GM12878 (cell line): ENCODE measurements at regions not wholly inside any gene's neighbourhood (a gene's known extent, or its start where the extent isn't known, plus 50 kb on each side); places are given as distances from the start of the nearest gene placed in this dataset.

ENCODE experiments used
- ATAC-seq: fragments of 200-7000 bp; cut with Tn5 transposase; 3 replicates; pipeline ENCODE4 v1.9.1; 2020; ENCODE audit warnings: mild to moderate bottlenecking, moderate library complexity
- BruUV-seq: library from RNA; stranded (reverse); fragments of 400-500 nt; replicated peaks from 2 replicates; lab custom pipeline; 2021; lab: Mats Ljungman, UMichigan
- CTCF ChIA-PET: fragments of 300-600 bp; sonication (Branson Sonifier 250); formaldehyde crosslinking; extraction: SDS; loops from one replicate; lab custom pipeline; 2021; ENCODE audit warnings: inconsistent platforms; lab: Yijun Ruan, JAX
- POLR2A ChIA-PET: fragments of 350-600 bp; formaldehyde crosslinking; extraction: SDS; loops from one replicate; lab custom pipeline; 2021; ENCODE audit warnings: inconsistent platforms; lab: Charles Lee
- RAD21 ChIA-PET: fragments of 300-600 bp; sonication (Branson Sonifier 250); formaldehyde crosslinking; loops from one replicate; lab custom pipeline; 2023; ENCODE audit warnings: antibody characterized with exemption; ENCODE audit not compliant: unreplicated experiment; lab: Charles Lee
- SMC1A ChIA-PET: fragments of 300-600 bp; sonication (Branson Sonifier 250); formaldehyde crosslinking; loops from one replicate; lab custom pipeline; 2023; ENCODE audit not compliant: unreplicated experiment, uncharacterized antibody; lab: Charles Lee
- DNase-seq: peaks from one replicate; pipeline ENCODE4 v3.0.0-alpha.2; 2011; ENCODE audit warnings: low read depth, low spot score
- FAIRE-seq: peaks from 3 replicates; lab custom pipeline; 2011; peaks lifted over from hg19 to GRCh38; lab: Jason Lieb, UNC
- H2AFZ ChIP-seq: 2 replicates; pipeline ENCODE4 v1.6.0; 2011; ENCODE audit warnings: low read depth, low read length, control low read depth; ENCODE audit not compliant: control insufficient read depth
- H3K27ac ChIP-seq: 2 replicates; pipeline ENCODE4 v1.5.1; 2011; ENCODE audit warnings: control low read depth; ENCODE audit not compliant: control insufficient read depth, insufficient read depth
- H3K27me3 ChIP-seq, 2 experiments: replicated peaks in 1 of 2; 2 replicates each; pipeline versions ENCODE4 v1.6.0 to v1.6.1; 2011; ENCODE audit warnings: low read length in 1 of 2; ENCODE audit not compliant: control insufficient read depth in 2 of 2, insufficient read depth in 2 of 2
- H3K36me3 ChIP-seq, 2 experiments: 2 replicates each; pipeline ENCODE4 v1.5.1; 2011; ENCODE audit warnings: low read length in 1 of 2; ENCODE audit not compliant: control insufficient read depth in 2 of 2, insufficient read depth in 2 of 2
- H3K4me1 ChIP-seq: 2 replicates; pipeline ENCODE4 v1.6.1; 2011; ENCODE audit warnings: mild to moderate bottlenecking, low read length, moderate library complexity, mixed read lengths; ENCODE audit not compliant: control insufficient read depth, insufficient read depth
- H3K4me2 ChIP-seq: 2 replicates; pipeline ENCODE4 v1.6.0; 2011; ENCODE audit warnings: control low read depth; ENCODE audit not compliant: control insufficient read depth, insufficient read depth
- H3K4me3 ChIP-seq: fragments of 200-600 bp; sonication (generic); 2 replicates; pipeline ENCODE4 v1.5.1; 2016
- H3K79me2 ChIP-seq: 2 replicates; pipeline ENCODE4 v1.6.0; 2011; ENCODE audit warnings: low read length; ENCODE audit not compliant: control insufficient read depth, insufficient read depth
- H3K9ac ChIP-seq: 2 replicates; pipeline ENCODE4 v1.8.0; 2011; ENCODE audit warnings: low read length, control low read depth, mixed read lengths; ENCODE audit not compliant: control insufficient read depth, insufficient read depth
- H3K9me3 ChIP-seq: replicated peaks from 3 replicates; pipeline ENCODE4 v1.5.1; 2011; ENCODE audit warnings: mild to moderate bottlenecking, low read length; ENCODE audit not compliant: control insufficient read depth, insufficient read depth
- H4K20me1 ChIP-seq: 2 replicates; pipeline ENCODE4 v1.6.0; 2011; ENCODE audit not compliant: control insufficient read depth, insufficient read depth
- ASH2L ChIP-seq: fragments of 300-600, 200-600 bp; sonication (generic); IDR thresholded peaks from 2 replicates; pipeline ENCODE4 v1.6.1; 2017; ENCODE audit warnings: low read depth, mild to moderate bottlenecking, borderline replicate concordance
- BACH1 ChIP-seq: fragments of 450-650 bp; IDR thresholded peaks from 2 replicates; pipeline ENCODE4 v1.6.1; 2017; ENCODE audit warnings: mild to moderate bottlenecking, borderline replicate concordance
- MTA2 ChIP-seq: fragments of 450-650 bp; IDR thresholded peaks from 2 replicates; pipeline ENCODE4 v1.6.1; 2016; ENCODE audit warnings: low read depth, mild to moderate bottlenecking, moderate library complexity
- RCOR1 ChIP-seq: conservative IDR thresholded peaks from 2 replicates; pipeline ENCODE4 v1.6.1; 2012; ENCODE audit warnings: low read depth, low read length, improper control_type of control experiment
- RFX5 ChIP-seq: IDR thresholded peaks from 2 replicates; pipeline ENCODE4 v1.6.1; 2011; ENCODE audit warnings: low read depth, low read length, improper control_type of control experiment
- SP1 ChIP-seq: IDR thresholded peaks from one replicate; pipeline ENCODE4 v1.6.1; 2011; ENCODE audit warnings: low read depth, low read length
- SPI1 ChIP-seq: IDR thresholded peaks from 2 replicates; pipeline ENCODE4 v1.6.1; 2011; ENCODE audit warnings: low read depth, mild to moderate bottlenecking, low read length, moderate library complexity, borderline replicate concordance; ENCODE audit not compliant: insufficient read depth
- TCF7 ChIP-seq: IDR thresholded peaks from 2 replicates; pipeline ENCODE4 v1.6.1; 2014; ENCODE audit warnings: antibody characterized with exemption, borderline replicate concordance
- WGBS: methylation state at CpG from one replicate; pipeline ENCODE4 v1.1.6; 2016; ENCODE audit warnings: low lambda C conversion rate; ENCODE audit not compliant: insufficient replicate concordance, insufficient coverage; ENCODE audit errors: missing lambda C conversion rate; 5-methylcytosine and 5-hydroxymethylcytosine counted together
- in situ Hi-C: fragments of 300-500 bp; cut with MboI; formaldehyde crosslinking; loops from 9 replicates; pipeline ENCODE4 v1.14.3; 2018; ENCODE audit warnings: mixed read lengths
- intact Hi-C: fragments of 100-400 bp; cut with micrococcal nuclease; formaldehyde crosslinking; loops from one replicate; pipeline ENCODE4 v1.14.2; 2022; ENCODE audit not compliant: unreplicated experiment
- TF ChIP-seq, protein P1 (sequence below): fragments of 450-650 bp; IDR thresholded peaks from 2 replicates; pipeline ENCODE4 v1.6.1; 2016; ENCODE audit warnings: mild to moderate bottlenecking
- TF ChIP-seq, protein P2 (sequence below): IDR thresholded peaks from 2 replicates; pipeline ENCODE4 v1.6.1; 2012; ENCODE audit warnings: low read depth, low read length, improper control_type of control experiment
- TF ChIP-seq, protein P3 (sequence below): IDR thresholded peaks from 2 replicates; pipeline ENCODE4 v1.6.1; 2011; ENCODE audit warnings: borderline replicate concordance, low read depth, mild to moderate bottlenecking, moderate library complexity, mixed read lengths, low read length; ENCODE audit not compliant: insufficient read depth; ENCODE audit errors: extremely low read length

DNA sequence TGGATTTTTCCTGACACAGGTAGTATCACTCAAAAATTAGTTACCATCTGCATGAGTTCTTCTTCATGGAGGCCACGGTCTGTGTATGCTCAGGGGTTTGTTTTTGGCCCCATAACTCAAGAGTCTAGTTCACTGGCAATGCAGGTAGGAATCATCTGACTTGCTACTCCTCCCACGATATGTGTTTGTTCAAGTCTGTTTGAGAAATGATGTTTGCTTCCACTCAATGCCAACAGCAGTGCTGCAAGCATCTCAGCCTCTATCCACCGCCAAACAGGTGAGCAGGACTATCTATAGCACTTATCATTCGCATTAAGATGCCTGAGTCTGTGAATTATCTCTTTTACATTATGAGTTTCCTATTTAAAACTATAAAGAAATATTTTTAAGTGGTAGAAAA is 264.8 kb upstream of the PTGER4 start:
- no peak for FAIRE-seq
- no peak overlapping the region for H3K9ac ChIP-seq
- intact Hi-C loops (no loop called here), in situ Hi-C loops (no loop called here)
- ChIA-PET CTCF (no interaction called here), POLR2A (no interaction called here), RAD21 (no interaction called here), SMC1A (no interaction called here)
- BruUV-seq, result no TSS peak
- H3K4me2 ChIP-seq, result no peak overlapping the region
- 48% methylated on average over 4 of the region's 4 CpGs for WGBS
- H3K79me2 ChIP-seq, result no peaks in the 10 kb centered on the region
- DNase-seq, result no peak
- H3K9me3 ChIP-seq, result no peaks in the 10 kb centered on the region
- TF ChIP-seq BACH1 (no peak), RCOR1 (no peak), TCF7 (no peak), SP1 (no peak), SPI1 (no peak), MTA2 (no peak), RFX5 (no peak), ASH2L (no peak)
- TF ChIP-seq, protein P1, sequence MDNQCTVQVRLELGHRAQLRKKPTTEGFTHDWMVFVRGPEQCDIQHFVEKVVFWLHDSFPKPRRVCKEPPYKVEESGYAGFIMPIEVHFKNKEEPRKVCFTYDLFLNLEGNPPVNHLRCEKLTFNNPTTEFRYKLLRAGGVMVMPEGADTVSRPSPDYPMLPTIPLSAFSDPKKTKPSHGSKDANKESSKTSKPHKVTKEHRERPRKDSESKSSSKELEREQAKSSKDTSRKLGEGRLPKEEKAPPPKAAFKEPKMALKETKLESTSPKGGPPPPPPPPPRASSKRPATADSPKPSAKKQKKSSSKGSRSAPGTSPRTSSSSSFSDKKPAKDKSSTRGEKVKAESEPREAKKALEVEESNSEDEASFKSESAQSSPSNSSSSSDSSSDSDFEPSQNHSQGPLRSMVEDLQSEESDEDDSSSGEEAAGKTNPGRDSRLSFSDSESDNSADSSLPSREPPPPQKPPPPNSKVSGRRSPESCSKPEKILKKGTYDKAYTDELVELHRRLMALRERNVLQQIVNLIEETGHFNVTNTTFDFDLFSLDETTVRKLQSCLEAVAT, result no peak
- TF ChIP-seq, protein P2, sequence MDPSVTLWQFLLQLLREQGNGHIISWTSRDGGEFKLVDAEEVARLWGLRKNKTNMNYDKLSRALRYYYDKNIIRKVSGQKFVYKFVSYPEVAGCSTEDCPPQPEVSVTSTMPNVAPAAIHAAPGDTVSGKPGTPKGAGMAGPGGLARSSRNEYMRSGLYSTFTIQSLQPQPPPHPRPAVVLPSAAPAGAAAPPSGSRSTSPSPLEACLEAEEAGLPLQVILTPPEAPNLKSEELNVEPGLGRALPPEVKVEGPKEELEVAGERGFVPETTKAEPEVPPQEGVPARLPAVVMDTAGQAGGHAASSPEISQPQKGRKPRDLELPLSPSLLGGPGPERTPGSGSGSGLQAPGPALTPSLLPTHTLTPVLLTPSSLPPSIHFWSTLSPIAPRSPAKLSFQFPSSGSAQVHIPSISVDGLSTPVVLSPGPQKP, result no peak
- TF ChIP-seq, protein P3, sequence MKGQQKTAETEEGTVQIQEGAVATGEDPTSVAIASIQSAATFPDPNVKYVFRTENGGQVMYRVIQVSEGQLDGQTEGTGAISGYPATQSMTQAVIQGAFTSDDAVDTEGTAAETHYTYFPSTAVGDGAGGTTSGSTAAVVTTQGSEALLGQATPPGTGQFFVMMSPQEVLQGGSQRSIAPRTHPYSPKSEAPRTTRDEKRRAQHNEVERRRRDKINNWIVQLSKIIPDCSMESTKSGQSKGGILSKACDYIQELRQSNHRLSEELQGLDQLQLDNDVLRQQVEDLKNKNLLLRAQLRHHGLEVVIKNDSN, result no peak
- H4K20me1 ChIP-seq, result no peaks in the 10 kb centered on the region
- no peak overlapping the region for H2AFZ ChIP-seq
- no peaks in the 10 kb centered on the region for H3K4me1 ChIP-seq
- H3K27me3 ChIP-seq, result no peaks in the 10 kb centered on the region
- no peaks in the 10 kb centered on the region for H3K36me3 ChIP-seq
- no peak for ATAC-seq
- H3K27ac ChIP-seq, result no peak overlapping the region
- no peak overlapping the region for H3K4me3 ChIP-seq
